HL-60 (cell line): ENCODE measurements at regions not wholly inside any gene's neighbourhood (a gene's known extent, or its start where the extent isn't known, plus 50 kb on each side); places are given as distances from the start of the nearest gene placed in this dataset.
"Not testable (repeated sequence)": the region's sequence is repeated elsewhere in the genome, so short reads cannot be mapped to it uniquely, and the experiment has no call there.

Source experiments
- DNase-seq, 2 experiments: peaks; one replicate each; pipeline ENCODE4 v3.0.0-alpha.2; 2010 to 2020; ENCODE audit warnings: low read depth in 1 of 2, low spot score in 1 of 2
- H3K27ac ChIP-seq: fragments of 250-450 bp; sonication (Bioruptor Pico); replicated peaks from 2 replicates; pipeline ENCODE4 v1.5.1; 2020; ENCODE audit warnings: mild to moderate bottlenecking, moderate library complexity
- H3K27me3 ChIP-seq: fragments of 250-450 bp; sonication (Bioruptor Pico); 2 replicates; pipeline ENCODE4 v1.5.1; 2021; ENCODE audit warnings: mild to moderate bottlenecking, moderate library complexity; ENCODE audit not compliant: insufficient read depth, poor library complexity, severe bottlenecking
- H3K4me3 ChIP-seq: replicated peaks from 2 replicates; pipeline ENCODE4 v1.5.1; 2011; ENCODE audit warnings: mild to moderate bottlenecking, control low read depth, low read length; ENCODE audit not compliant: insufficient read depth
- POLR2AphosphoS5 ChIP-seq: IDR thresholded peaks from 2 replicates; pipeline ENCODE4 v1.6.1; 2012; ENCODE audit warnings: low read depth
- SPI1 ChIP-seq: IDR thresholded peaks from 2 replicates; pipeline ENCODE4 v1.6.1; 2012; ENCODE audit warnings: low read depth, mild to moderate bottlenecking, borderline replicate concordance

DNA sequence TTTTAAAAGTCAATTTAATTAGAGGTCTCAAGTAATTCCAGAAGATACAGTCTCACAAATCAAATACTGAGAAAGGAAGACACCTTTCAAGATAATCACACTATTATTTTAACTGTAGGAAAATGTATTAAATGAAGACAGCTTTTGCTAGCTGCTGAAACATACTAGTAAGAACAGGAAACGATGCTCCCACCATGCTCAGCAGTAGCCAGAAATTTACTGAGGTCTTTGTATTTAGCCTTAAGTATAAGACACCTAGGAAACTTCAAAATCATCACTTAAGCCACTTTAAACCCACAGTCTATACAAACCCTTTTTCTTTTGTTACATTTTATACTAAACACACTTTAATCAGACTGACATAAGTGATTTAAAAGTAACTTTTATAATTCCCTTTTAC, 72.7 kb upstream of the NPIPB12 start:
- not testable (repeated sequence) for H3K27me3 ChIP-seq, DNase-seq, H3K4me3 ChIP-seq

DNA sequence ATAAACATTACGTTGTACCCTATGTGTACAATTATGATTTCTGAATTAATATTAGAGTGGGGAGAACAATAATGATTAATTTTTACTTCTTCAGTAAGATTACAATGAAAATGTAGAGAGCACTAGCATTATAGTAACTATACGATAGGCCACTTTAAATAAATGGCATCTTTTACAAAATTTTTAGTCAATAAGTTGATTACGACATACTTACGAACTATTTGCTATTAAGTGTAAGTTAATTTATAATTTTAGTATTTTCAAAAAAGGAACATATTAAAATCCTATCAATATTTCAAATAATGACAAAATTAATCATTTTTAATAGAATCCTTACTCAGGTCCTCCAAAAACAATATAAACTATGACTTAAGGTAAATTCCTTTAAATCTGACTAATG, 75.6 kb upstream of the NPIPB12 start:
- not testable (repeated sequence) for H3K4me3 ChIP-seq, DNase-seq, H3K27me3 ChIP-seq, H3K27ac ChIP-seq

More for the DNA sequence above, 72.7 kb upstream of the NPIPB12 start:
- H3K27ac ChIP-seq: not testable (repeated sequence)

DNA sequence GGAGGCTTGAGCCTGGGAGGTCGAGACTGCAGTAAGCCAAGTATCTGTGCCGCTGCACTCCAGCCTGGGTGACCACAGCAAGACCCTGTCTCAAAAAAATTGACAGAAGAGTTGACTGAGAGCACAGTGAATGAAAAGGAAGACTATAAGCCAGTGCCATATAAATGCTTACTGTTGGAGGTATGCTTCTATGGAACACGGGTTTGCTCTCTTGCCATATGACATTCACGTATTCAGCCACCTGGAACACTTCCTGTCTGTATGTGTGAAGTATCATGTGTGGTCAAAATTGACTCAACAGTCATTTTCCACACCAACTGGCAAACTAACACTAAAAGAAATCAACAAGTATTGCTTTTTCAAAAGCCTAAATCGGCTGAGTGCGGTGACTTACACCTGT, 71.1 kb upstream of the SPN start:
- not testable (repeated sequence) for H3K4me3 ChIP-seq, H3K27ac ChIP-seq, DNase-seq, H3K27me3 ChIP-seq

DNA sequence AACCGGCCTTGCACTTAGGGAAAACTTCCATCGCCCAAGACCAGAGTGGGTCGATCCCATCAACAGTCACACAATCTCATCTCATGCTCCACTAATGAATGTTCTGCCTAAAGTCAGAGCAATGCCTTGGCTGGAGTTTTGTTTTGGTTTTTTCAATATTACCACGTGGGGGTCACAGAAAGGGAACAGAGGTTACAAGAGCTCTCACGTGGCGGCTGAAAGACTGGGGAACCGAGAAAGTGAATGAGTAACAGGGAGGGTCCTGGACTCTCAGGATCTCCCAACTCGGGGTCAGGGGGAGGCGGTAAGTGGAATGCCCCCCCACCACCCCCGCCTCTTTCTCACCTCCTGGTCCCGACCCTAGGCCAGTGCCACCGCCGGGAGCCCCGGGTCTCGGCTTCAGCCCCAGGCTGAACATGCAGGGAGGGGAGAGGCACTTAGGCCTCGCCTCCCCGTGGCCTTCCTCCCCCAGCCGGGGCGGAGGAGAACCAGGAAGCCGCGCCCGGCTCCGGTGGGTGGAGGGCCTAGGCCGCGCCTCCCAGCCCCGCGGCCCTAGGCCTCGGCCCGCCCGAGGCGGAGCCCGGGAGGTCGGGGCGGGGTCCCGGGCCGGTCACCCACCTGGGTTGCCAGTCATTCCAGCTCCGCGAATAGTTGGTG, 68.7 kb upstream of the SPN start:
- H3K27me3 ChIP-seq: not testable (repeated sequence)
- H3K4me3 ChIP-seq: peak overlapping the region; percentile 56
- peak overlapping the region; percentile 63 for H3K27ac ChIP-seq
- peak in 1 of 2 experiments; percentile 48 for DNase-seq

DNA sequence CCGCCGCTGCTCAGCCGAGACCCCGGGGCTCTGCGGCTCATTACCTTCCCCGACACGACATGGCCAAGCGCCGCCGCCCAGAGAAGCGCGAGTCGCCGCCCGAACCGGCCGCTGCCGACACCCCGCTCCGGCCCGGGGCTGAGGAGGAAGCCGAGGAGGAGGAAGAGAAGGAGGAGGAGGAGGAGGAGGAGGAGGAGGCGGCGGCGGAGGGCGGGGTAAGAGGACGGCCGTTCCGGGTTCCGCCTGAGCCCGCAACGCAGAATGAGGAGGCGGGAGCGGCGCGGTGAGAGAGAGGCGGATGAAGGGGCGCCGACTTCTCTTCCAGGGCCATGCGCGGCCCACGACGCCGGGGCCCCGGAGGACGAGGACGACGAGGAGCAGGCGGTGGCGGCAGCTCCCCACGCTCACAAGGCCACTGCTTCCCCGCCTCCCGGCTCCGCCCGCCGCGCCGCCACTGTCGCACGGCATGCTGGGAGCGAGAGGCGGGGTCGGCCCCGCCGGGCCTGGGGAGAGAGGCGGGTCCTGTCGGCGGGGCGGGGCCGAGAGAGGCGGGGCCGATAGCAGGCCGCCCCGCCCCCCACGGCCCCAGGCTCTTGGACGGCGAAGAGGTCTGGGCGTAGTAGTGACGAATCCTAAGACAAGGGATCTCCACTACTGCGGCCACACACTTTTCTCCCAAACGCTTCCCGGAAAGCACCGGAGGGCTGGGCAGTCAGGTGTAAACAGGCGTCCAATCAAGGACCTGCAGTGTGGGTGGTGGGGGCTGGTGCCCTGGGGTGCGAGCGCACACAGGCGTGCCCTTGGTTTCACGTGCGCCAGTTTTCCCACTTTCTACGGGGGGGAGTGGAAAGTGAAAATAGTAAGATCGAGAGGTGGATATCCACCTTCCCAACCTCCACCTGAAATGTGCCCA, 67.9 kb upstream of the SPN start:
- DNase-seq: peak; percentile 77 to 86
- TF ChIP-seq POLR2AphosphoS5: peak; percentile 30; the same call in 1 of the 2 replicates
- H3K27ac ChIP-seq: peak overlapping the region; percentile 63

DNA sequence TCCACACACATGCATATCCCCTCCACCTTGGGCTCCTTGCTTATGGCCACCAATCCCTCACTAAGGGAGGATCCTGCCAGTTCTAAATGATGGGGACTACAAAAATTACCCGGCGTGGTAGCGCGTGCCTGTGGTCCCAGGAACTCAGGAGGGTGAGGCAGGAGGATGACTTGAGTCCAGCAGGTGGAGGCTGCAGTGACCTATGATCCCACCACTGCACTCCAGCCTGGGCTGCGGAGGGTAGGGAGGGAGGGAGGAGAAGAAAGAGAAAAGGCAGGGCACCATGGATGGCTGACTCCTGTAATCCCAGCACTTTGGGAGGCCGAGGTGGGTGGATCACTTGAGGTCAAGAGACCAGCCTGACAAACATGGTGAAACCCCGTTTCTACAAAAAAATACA, 66.0 kb upstream of the SPN start:
- H3K4me3 ChIP-seq, H3K27ac ChIP-seq, H3K27me3 ChIP-seq, DNase-seq: not testable (repeated sequence)

More for the DNA sequence above, 67.9 kb upstream of the SPN start:
- peak overlapping the region; percentile 56 for H3K4me3 ChIP-seq
- not testable (repeated sequence) for H3K27me3 ChIP-seq

DNA sequence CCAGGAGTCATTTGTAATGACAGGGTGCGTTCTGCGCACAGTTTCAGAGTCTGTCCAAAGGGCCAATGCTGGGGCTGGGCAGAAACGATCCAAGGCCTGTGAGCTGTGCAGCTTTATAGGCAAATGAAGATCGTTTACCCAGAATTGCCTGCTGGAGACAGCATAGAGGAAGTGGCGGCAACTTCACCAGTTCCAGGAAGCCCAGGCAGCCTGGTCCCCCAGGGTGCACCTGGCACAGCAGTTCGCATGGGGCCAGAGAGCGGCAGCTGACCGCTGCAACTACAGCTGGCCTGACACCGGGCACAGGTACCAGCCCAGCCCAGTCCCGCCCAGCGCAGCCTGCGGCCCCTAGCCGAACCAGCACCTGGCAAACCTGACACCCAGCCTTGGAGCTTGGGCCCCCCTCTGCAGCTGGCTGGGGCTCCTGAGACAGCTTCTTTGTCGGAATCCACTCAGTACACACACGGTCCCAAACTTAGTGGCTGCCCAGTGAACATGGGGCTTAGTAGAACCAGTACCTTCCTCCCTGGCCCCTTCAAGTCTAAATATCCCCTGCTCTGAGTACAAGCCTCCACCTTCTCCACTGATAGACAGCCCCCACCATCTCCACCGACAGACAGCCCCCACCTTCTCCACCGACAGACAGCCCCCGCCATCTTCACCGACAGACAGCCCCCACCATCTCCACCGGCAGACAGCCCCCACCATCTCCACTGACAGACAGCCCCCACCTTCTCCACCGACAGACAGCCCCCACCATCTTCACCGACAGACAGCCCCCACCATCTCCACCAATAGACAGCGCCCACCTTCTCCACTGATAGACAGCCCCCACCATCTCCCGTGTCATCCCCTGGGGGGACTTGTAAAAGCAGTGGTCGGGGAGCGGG, 62.7 kb upstream of the SPN start:
- H3K27me3 ChIP-seq: not testable (repeated sequence)
- DNase-seq: peak in 1 of 2 experiments; percentile 82
- Histone ChIP-seq H3K27ac (peak overlapping the region; percentile 78), H3K4me3 (peak overlapping the region; percentile 9)
- peak; percentile 90 for TF ChIP-seq SPI1
- peak; percentile 61; the same call in 1 of the 2 replicates for TF ChIP-seq POLR2AphosphoS5

DNA sequence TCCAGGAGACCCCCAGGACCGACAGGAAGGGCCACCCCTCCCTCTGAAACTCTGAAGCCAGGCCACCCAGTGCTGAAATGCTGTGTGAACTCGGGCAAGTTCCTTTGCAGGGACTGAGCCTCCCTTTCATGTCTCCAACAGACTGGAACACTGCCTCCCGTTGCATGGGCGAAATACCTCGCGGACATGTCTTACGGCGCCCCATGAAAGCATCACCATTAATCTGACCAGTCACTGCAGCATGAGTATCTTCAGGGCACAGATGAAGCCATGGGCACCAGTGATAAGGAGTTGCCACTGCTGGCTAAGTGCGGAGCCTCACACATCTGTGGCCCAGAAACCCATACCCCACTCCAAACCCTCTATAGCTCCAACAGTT, 60.8 kb upstream of the SPN start:
- DNase-seq, H3K4me3 ChIP-seq, H3K27me3 ChIP-seq: not testable (repeated sequence)
- H3K27ac ChIP-seq: peak overlapping the region; percentile 41

DNA sequence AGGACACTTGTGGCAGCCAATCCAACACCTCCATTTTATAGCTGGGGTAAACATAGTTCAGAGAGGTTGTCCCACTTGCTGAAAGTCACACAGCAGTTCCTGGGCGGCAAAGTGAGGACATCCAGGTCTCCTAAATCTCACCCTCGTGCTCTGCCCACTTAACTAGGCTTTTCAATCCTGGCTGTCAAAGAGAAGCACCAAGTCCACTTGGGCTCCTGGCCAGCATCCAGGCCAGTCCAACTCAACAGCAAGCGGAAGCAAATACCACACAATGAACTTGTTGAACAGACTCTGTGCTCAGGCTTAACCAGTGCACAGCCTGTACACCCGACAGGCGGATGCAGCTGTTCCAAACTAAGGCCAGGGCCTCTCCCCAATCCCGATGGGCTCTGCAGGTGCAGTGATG, 60.4 kb upstream of the SPN start:
- H3K27ac ChIP-seq: not testable (repeated sequence)

DNA sequence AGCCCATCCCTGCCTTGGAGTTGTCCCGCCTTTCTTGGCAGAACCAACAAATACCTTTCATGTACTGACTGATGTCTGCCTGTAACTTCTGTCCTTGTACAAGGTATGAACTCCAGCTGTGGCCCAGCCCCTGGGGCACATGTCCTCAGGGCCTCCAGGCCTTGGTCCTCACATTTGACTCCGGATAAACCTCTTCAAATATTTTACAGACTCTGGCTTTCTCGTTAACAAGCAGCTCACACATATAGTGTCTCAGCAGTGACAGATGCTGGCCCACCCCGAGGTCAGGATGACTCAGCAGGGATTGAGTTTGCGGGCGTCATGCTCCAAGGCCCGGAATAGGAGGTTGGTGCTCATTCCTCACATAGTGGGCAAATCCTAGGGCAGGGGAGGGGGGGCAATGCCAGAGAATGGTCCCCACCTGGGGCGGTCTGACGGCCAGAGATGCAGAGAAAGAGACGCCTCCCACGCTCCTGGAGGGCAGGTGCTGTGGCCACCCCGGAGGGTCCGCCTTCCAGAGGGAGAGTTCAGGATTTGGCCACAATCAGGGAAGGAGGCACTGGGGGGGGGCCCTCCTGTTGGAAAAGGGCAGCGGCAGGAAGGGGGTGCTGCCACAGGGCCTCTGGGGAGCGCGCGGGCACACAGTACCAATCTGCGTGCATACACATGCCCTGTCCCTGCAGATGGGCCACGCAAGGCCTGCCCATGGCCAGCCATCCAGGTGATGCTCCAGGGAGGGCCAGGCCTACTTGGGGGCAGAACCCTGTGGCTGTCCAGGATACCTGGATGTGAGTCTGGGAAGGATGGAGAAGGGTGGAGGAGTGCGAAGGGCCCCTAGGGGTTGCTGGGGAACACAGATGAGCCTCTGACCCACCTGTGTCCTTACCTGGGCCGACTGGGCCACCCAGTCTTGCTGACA, 58.2 kb upstream of the SPN start:
- H3K27me3 ChIP-seq, DNase-seq, H3K4me3 ChIP-seq, H3K27ac ChIP-seq: not testable (repeated sequence)

More for the DNA sequence above, 60.4 kb upstream of the SPN start:
- not testable (repeated sequence) for H3K27me3 ChIP-seq, H3K4me3 ChIP-seq, DNase-seq

DNA sequence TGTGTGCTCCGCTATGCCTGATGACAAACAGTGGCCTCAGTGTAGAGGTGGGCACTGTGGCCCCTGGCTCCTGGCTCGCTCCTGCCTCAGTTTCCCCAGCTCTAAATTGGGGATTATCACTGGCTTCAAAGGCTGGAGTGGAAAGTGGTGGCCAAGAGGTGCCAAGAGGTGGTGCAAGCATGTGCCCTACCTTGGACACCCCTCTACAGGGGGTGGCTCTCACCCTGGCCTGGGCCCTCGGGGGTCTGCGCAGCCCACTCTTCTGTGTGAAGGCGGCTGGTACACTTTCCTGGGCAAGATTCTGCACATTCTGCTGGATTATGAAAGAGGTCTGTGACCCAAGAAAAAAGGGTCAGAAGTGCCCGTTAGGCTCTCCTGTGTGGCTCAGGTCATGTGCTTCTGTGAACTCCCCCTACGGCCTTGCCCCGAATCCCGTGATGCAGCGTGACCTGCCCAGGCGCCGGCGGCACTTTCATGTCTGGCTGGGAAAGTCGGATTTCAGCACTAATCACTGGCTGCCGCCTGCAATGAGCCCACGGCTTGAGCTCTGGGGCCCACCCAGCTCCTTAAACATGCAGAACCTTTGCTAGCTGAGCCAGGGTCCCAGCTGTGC, 57.3 kb upstream of the SPN start:
- H3K27ac ChIP-seq, DNase-seq, H3K27me3 ChIP-seq, H3K4me3 ChIP-seq: not testable (repeated sequence)
